ENCODE measurements at regions not wholly inside any gene's neighbourhood (a gene's known extent, or its start where the extent isn't known, plus 50 kb on each side); places are given as distances from the start of the nearest gene placed in this dataset.

GRCh38 chr10:54906940-54907339 is 105.9 kb upstream of the PCDH15 start:
- TF ChIP-seq CTCF (conservative IDR thresholded peaks at IDR 0.05; ENCODE audit: low read depth, low read length): no peak
- TF ChIP-seq EZH2 (IDR thresholded peaks at IDR 0.05; ENCODE audit: low read length, unreplicated experiment): no peak
